Uterus (tissue), 2 donors: ENCODE measurements at regions not wholly inside any gene's neighbourhood (a gene's known extent, or its start where the extent isn't known, plus 50 kb on each side); places are given as distances from the start of the nearest gene placed in this dataset.

Source experiments
- CTCF ChIP-seq, 4 experiments: fragments of 200-600 bp in 2 of 4; fragments of 450-650 bp in 2 of 4; sonication (generic) in 2 of 4; IDR thresholded peaks; one replicate each; pipeline ENCODE4 v1.5.1; 2016 to 2019; ENCODE audit warnings: antibody characterized with exemption in 4 of 4, mild to moderate bottlenecking in 2 of 4, moderate library complexity in 1 of 4
- POLR2A ChIP-seq, 2 donors: fragments of 450-650 bp; IDR thresholded peaks; one replicate each; pipeline ENCODE4 v1.6.1; 2016; ENCODE audit warnings: antibody characterized with exemption in 2 of 2, mild to moderate bottlenecking in 1 of 2, moderate library complexity in 1 of 2

GRCh38 chr7:157483971-157484410 lies 147.2 kb downstream of the DNAJB6 start:
- TF ChIP-seq POLR2A (IDR thresholded peaks at IDR 0.05) (no peak), CTCF (IDR thresholded peaks at IDR 0.05) (no peak)
